NCI-H187 (cell line): ENCODE measurements at regions not wholly inside any gene's neighbourhood (a gene's known extent, or its start where the extent isn't known, plus 50 kb on each side); places are given as distances from the start of the nearest gene placed in this dataset.
"Not testable (repeated sequence)": the region's sequence is repeated elsewhere in the genome, so short reads cannot be mapped to it uniquely, and the experiment has no call there.

Experiments used
- DNase-seq, 2 experiments: peaks; one replicate each; lab custom pipeline; 2025; lab: John Stamatoyannopoulos, UW

GRCh38 chr5:71771191-71771590 lies 52.1 kb downstream of the CARTPT start:
- no peak for DNase-seq

GRCh38 chr5:71778678-71779276 lies 59.7 kb downstream of the CARTPT start:
- no peak for DNase-seq

- DNase-seq = no peak
Observed at GRCh38 chr5:71780597-71780996, 61.5 kb downstream of the CARTPT start.

- DNase-seq = no peak
Observed at GRCh38 chr5:71782393-71782770, 63.3 kb downstream of the CARTPT start.

GRCh38 chr5:71782771-71783770 lies 64.0 kb downstream of the CARTPT start:
- DNase-seq = peak; percentile 49 to 62

GRCh38 chr5:71783891-71784290 lies 64.8 kb downstream of the CARTPT start:
- DNase-seq = no peak

- peak; percentile 26 to 32 for DNase-seq
Observed at GRCh38 chr5:71786337-71787055, 67.4 kb downstream of the CARTPT start.

- DNase-seq = no peak
Observed at GRCh38 chr5:71788794-71789193, 69.7 kb downstream of the CARTPT start.

- DNase-seq = no peak
Observed at GRCh38 chr5:71789746-71790145, 70.7 kb downstream of the CARTPT start.

GRCh38 chr5:71790433-71790832 lies 71.4 kb downstream of the CARTPT start:
- no peak for DNase-seq

- not testable (repeated sequence) for DNase-seq
Observed at GRCh38 chr5:71792041-71792440, 73.0 kb downstream of the CARTPT start.

- no peak for DNase-seq
Observed at GRCh38 chr5:71794061-71794695, 75.1 kb downstream of the CARTPT start.

GRCh38 chr5:71802673-71803072 lies 83.6 kb downstream of the CARTPT start:
- no peak for DNase-seq

- DNase-seq = no peak
Observed at GRCh38 chr5:71806711-71807110, 87.6 kb downstream of the CARTPT start.

- no peak for DNase-seq
Observed at GRCh38 chr5:71807909-71808308, 88.8 kb downstream of the CARTPT start.

- no peak for DNase-seq
Observed at GRCh38 chr5:71809446-71809845, 90.4 kb downstream of the CARTPT start.

GRCh38 chr5:71810023-71810422 lies 90.9 kb downstream of the CARTPT start:
- no peak for DNase-seq

GRCh38 chr5:71810471-71811195 lies 91.6 kb downstream of the CARTPT start:
- DNase-seq = no peak

- DNase-seq = no peak
Observed at GRCh38 chr5:71811779-71812178, 92.7 kb downstream of the CARTPT start.

GRCh38 chr5:71816307-71816706 lies 97.2 kb downstream of the CARTPT start:
- DNase-seq = no peak

GRCh38 chr5:71817891-71818290 lies 98.8 kb downstream of the CARTPT start:
- DNase-seq = no peak
